CD8-positive, alpha-beta memory T cell (primary cell): ENCODE measurements at regions not wholly inside any gene's neighbourhood (a gene's known extent, or its start where the extent isn't known, plus 50 kb on each side); places are given as distances from the start of the nearest gene placed in this dataset.

Experiments
- CTCF ChIA-PET: fragments of 350-600 bp; sonication (Branson Sonifier 250); formaldehyde crosslinking; loops from one replicate; lab custom pipeline; 2021; ENCODE audit warnings: antibody characterized with exemption; lab: Charles Lee
- POLR2A ChIA-PET: fragments of 350-600 bp; sonication (Branson Sonifier 250); formaldehyde crosslinking; loops from one replicate; lab custom pipeline; 2021; ENCODE audit warnings: antibody characterized with exemption; lab: Charles Lee
- DNase-seq, 5 donors: peaks; one replicate each; pipeline versions ENCODE4 v3.0.0 to v3.0.0-alpha.2; 2020 to 2022; ENCODE audit warnings: mixed read lengths in 1 of 5
- H3K27ac ChIP-seq: one replicate; pipeline ENCODE4 v1.7.0; 2013; ENCODE audit warnings: low read depth, mild to moderate bottlenecking, low read length, moderate library complexity
- H3K27me3 ChIP-seq: 2 replicates; pipeline ENCODE4 v1.7.0; 2013; ENCODE audit warnings: low read length, mild to moderate bottlenecking; ENCODE audit not compliant: insufficient read depth, poor library complexity, severe bottlenecking
- H3K36me3 ChIP-seq: 2 replicates; pipeline ENCODE4 v1.7.0; 2013; ENCODE audit warnings: mild to moderate bottlenecking, low read length, moderate library complexity; ENCODE audit not compliant: insufficient read depth
- H3K4me1 ChIP-seq: 2 replicates; pipeline ENCODE4 v1.7.0; 2013; ENCODE audit warnings: mild to moderate bottlenecking, low read length, moderate library complexity; ENCODE audit not compliant: insufficient read depth
- H3K4me3 ChIP-seq: 2 replicates; pipeline ENCODE4 v1.7.0; 2013; ENCODE audit warnings: mild to moderate bottlenecking, low read length
- H3K9me3 ChIP-seq: 2 replicates; pipeline ENCODE4 v1.7.0; 2013; ENCODE audit warnings: mild to moderate bottlenecking, low read length
- H3K27ac Mint-ChIP-seq, 8 donors: one replicate each; pipeline ENCODE4 v1.8.0; 2020 to 2021; ENCODE audit warnings: mixed read lengths in 8 of 8, mild to moderate bottlenecking in 6 of 8, inconsistent platforms in 3 of 8, moderate library complexity in 3 of 8
- H3K27me3 Mint-ChIP-seq, 2 donors: one replicate each; pipeline ENCODE4 v1.8.0; 2020 to 2021; ENCODE audit warnings: mixed read lengths in 2 of 2, mild to moderate bottlenecking in 1 of 2, moderate library complexity in 1 of 2
- H3K36me3 Mint-ChIP-seq, 3 donors: one replicate each; pipeline ENCODE4 v1.8.0; 2020 to 2021; ENCODE audit warnings: mixed read lengths in 3 of 3, inconsistent platforms in 1 of 3, mild to moderate bottlenecking in 1 of 3
- H3K4me1 Mint-ChIP-seq, 3 donors: one replicate each; pipeline ENCODE4 v1.8.0; 2020 to 2021; ENCODE audit warnings: mixed read lengths in 3 of 3, inconsistent platforms in 1 of 3, mild to moderate bottlenecking in 1 of 3
- H3K4me3 Mint-ChIP-seq, 7 donors: one replicate each; pipeline ENCODE4 v1.8.0; 2020 to 2021; ENCODE audit warnings: mixed read lengths in 7 of 7, mild to moderate bottlenecking in 6 of 7, moderate library complexity in 4 of 7, inconsistent platforms in 2 of 7
- H3K9me3 Mint-ChIP-seq, 5 donors: one replicate each; pipeline ENCODE4 v1.8.0; 2020 to 2022; ENCODE audit warnings: mixed read lengths in 5 of 5, mild to moderate bottlenecking in 3 of 5, moderate library complexity in 2 of 5, inconsistent platforms in 1 of 5

DNA sequence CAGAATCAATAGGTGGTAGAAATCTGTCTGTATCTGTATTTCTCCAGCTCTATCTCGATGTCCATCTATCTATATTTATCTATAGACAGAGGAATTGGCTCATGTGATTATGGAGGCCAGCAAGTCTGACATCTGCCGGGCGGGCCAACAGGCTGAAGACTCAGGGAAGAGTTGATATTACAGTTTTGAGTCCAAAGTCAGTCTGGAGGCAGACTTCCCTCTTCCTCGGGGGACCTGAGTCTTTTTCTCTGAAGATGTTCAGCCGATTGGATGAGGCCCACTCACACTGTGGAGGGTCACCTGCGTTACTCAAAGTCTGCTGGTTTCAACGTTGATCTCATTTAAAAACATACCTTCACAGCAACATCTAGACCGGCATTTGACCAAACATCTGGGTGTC lies 98.7 kb downstream of the RAMP3 start:
- Histone ChIP-seq H3K4me1 (no peaks in the 10 kb centered on the region), H3K4me3 (no peak overlapping the region), H3K9me3 (no peaks in the 10 kb centered on the region), H3K36me3 (no peaks in the 10 kb centered on the region), H3K27me3 (no peaks in the 10 kb centered on the region), H3K27ac (no peak overlapping the region)
- ChIA-PET POLR2A (no interaction called here), CTCF (interaction anchor here (0.7 kb wide), 1 partner anchor 102 kb away, joined by 3 read pairs; no protein-coding TSS in a partner anchor)
- H3K9me3 Mint-ChIP-seq, result no peaks in the 10 kb centered on the region
- peak overlapping the region in 1 of 8 donors; percentile 40 for H3K27ac Mint-ChIP-seq
- H3K36me3 Mint-ChIP-seq, result no peaks in the 10 kb centered on the region
- H3K4me3 Mint-ChIP-seq, result no peak overlapping the region
- H3K27me3 Mint-ChIP-seq, result peaks cover 21 to 31% of the 10 kb centered on the region in 2 donors
- no peak for DNase-seq
- peaks cover 0 to 8% (median 0%) of the 10 kb centered on the region in 3 donors for H3K4me1 Mint-ChIP-seq

DNA sequence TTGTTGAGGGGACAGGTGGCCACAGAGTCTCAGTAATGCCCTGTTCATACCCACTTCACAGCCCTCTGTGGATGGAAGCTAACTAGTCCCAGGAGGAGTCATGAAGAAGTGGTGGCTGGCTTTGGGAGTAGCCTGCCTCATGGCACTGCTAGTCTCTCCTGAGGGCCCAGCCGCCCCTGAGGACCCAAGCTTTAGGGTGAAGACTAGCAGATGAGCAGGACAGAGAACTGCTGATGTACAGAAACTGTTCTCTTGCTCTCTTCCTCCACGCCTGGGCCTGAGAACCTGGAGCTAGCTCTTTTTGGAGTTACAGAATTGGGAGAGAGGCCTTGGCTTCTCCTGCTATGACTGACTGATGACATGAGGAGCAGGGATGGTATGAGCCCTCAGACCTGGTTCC lies 99.2 kb downstream of the RAMP3 start:
- ChIA-PET POLR2A (no interaction called here), CTCF (no interaction called here)
- H3K4me1 ChIP-seq, result no peaks in the 10 kb centered on the region
- H3K27ac Mint-ChIP-seq, result no peak overlapping the region
- H3K27me3 Mint-ChIP-seq, result peaks cover 21 to 31% of the 10 kb centered on the region in 2 donors
- H3K4me3 Mint-ChIP-seq, result no peak overlapping the region
- no peaks in the 10 kb centered on the region for H3K27me3 ChIP-seq
- no peaks in the 10 kb centered on the region for H3K36me3 Mint-ChIP-seq
- H3K4me1 Mint-ChIP-seq, result peaks cover 0 to 8% (median 0%) of the 10 kb centered on the region in 3 donors
- DNase-seq, result no peak
- H3K9me3 Mint-ChIP-seq, result no peaks in the 10 kb centered on the region
- H3K9me3 ChIP-seq, result no peaks in the 10 kb centered on the region
- no peak overlapping the region for H3K4me3 ChIP-seq
- no peak overlapping the region for H3K27ac ChIP-seq
- no peaks in the 10 kb centered on the region for H3K36me3 ChIP-seq

DNA sequence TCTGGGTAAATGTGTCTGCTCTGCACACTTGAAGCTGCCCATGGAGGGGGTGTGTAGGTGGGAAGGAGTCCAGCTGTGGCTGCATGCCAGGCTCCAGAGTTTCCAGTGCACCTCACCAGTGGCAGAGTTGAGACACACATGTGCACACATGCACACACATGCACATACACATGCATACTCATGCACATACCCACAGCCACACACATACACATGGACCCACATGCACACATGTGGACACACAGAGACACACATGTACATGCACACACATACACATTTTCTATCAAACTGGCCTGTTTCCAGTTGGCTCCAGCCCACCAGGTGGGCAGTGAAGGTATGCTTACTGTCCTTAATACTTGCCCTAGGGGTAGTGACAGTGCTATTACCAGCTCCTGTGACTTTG lies 99.7 kb downstream of the RAMP3 start:
- POLR2A ChIA-PET, result no interaction called here
- Mint-ChIP-seq H3K9me3 (peaks cover 0 to 2% (median 0%) of the 10 kb centered on the region in 5 donors), H3K36me3 (no peaks in the 10 kb centered on the region), H3K27ac (peak overlapping the region in 1 of 8 donors; percentile 3), H3K27me3 (peaks cover 23 to 31% of the 10 kb centered on the region in 2 donors), H3K4me3 (no peak overlapping the region), H3K4me1 (peaks cover 0 to 8% (median 0%) of the 10 kb centered on the region in 3 donors)
- Histone ChIP-seq H3K9me3 (no peaks in the 10 kb centered on the region), H3K27ac (no peak overlapping the region), H3K27me3 (no peaks in the 10 kb centered on the region), H3K4me1 (no peaks in the 10 kb centered on the region), H3K36me3 (no peaks in the 10 kb centered on the region), H3K4me3 (no peak overlapping the region)
- no peak for DNase-seq
- CTCF ChIA-PET, result no interaction called here

DNA sequence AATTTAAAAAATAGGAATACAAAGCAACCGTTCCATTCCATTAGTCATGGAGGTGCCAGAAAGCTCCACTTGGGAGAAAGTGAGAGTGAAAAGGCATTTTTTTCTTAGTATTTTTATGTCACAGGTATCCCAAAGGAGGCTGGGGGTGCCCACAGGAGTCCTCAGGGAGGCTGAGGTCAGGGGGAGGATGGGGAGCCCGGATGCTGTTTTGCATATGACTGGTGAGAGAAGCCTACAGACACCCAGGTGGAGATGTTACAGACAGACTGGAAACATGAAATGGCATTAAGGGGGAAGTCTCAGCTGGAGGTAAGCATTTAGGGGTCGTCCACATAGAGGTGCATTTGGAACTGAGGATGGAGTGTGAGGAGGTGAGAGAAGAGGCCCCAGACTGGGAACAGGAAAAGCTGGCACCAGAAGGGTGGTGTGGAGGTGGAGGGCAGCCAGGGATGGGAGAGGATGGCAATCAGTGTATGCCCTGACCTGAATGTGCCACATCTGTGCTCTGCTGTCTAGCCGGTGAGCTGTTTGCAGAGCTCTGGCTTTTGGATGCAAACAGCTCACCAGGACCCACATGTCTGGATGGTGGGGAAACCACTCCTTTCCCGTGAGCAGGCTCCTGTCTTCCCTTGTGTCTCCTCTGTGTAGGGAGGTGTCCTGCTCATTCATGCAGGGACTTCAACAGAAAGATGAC lies 101.1 kb downstream of the RAMP3 start:
- peaks cover 18 to 26% of the 10 kb centered on the region in 2 donors for H3K27me3 Mint-ChIP-seq
- Histone ChIP-seq H3K9me3 (no peaks in the 10 kb centered on the region), H3K27ac (no peak overlapping the region), H3K4me3 (no peak overlapping the region), H3K27me3 (no peaks in the 10 kb centered on the region), H3K4me1 (no peaks in the 10 kb centered on the region), H3K36me3 (no peaks in the 10 kb centered on the region)
- peaks cover 0 to 4% (median 2%) of the 10 kb centered on the region in 5 donors for H3K9me3 Mint-ChIP-seq
- peaks cover 0 to 8% (median 0%) of the 10 kb centered on the region in 3 donors for H3K4me1 Mint-ChIP-seq
- no peak overlapping the region for H3K27ac Mint-ChIP-seq
- CTCF ChIA-PET, result interaction anchor here (1.0 to 3.2 kb wide), 5 partner anchors 10 to 111 kb away, joined by 3 to 16 read pairs (median 3); no protein-coding TSS in a partner anchor
- no peaks in the 10 kb centered on the region for H3K36me3 Mint-ChIP-seq
- DNase-seq, result no peak
- POLR2A ChIA-PET, result no interaction called here
- H3K4me3 Mint-ChIP-seq, result no peak overlapping the region

DNA sequence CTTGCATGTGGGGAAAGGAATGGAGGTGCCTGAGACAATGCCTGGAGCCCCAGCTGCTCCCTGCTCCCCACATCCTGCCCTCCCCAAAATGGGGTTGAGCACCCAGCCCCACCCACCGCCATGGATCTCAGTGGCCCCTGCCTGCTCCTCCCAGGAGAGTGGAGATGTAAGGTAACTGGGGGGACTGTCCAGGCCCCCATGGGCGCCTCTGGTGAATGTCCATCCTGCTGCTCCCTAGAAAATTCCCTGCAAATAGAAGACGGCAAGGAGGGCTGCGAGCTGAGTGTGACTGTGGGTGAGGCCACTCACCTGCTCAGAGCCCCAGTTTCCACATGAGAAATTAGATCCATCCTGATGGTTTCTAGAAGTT lies 101.6 kb downstream of the RAMP3 start:
- no peaks in the 10 kb centered on the region for H3K36me3 ChIP-seq
- POLR2A ChIA-PET, result no interaction called here
- DNase-seq, result no peak

DNA sequence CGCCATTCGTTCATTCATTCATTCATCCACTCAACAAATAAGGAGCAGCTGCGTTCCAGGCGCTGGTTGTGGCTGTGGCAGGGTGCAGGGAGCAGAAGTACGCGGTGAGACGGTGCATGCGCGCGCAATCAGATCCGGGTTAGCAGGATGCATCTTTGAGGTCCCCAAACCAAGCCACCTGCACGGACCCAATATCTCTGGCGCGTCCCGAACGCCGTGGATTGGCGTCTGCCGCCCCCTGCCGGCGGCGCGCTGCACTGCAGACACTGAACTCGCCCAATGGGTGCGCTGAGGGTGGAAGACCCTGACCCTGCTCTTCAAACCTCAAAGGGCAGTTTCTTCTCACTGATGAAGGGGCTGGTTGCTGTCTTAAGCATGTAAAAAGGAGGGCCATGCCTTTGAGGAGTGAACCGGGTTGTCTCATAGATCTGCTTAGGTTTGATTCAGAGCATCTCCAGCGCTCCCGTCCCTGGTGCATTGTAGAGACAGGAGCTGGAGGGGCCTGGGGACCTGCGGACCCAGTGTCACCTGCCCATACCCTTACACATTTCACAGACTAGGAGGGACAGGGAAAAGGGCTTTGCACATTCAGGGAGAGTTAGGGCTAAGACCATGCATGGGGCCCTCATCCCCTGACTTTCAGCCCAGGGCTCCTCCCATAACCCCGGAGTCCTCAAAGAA lies 102.5 kb downstream of the RAMP3 start:
- Histone ChIP-seq H3K4me3 (no peak overlapping the region), H3K27me3 (no peaks in the 10 kb centered on the region), H3K4me1 (no peaks in the 10 kb centered on the region), H3K36me3 (no peaks in the 10 kb centered on the region), H3K9me3 (no peaks in the 10 kb centered on the region), H3K27ac (no peak overlapping the region)
- POLR2A ChIA-PET, result no interaction called here
- peaks cover 13 to 28% of the 10 kb centered on the region in 2 donors for H3K27me3 Mint-ChIP-seq
- CTCF ChIA-PET, result interaction anchor here (0.8 to 3.2 kb wide), 11 partner anchors 9 to 112 kb away, joined by 3 to 16 read pairs (median 3); partner anchors contain the start of gene RAMP3
- H3K36me3 Mint-ChIP-seq, result no peaks in the 10 kb centered on the region
- H3K4me3 Mint-ChIP-seq, result no peak overlapping the region
- H3K4me1 Mint-ChIP-seq, result peaks cover 0 to 8% (median 0%) of the 10 kb centered on the region in 3 donors
- H3K9me3 Mint-ChIP-seq, result peaks cover 0 to 4% (median 2%) of the 10 kb centered on the region in 5 donors
- H3K27ac Mint-ChIP-seq, result no peak overlapping the region
- peak; percentile 43 to 67 (median 50) for DNase-seq

More for the DNA sequence above, 101.6 kb downstream of the RAMP3 start:
- Histone ChIP-seq H3K9me3 (no peaks in the 10 kb centered on the region), H3K4me3 (no peak overlapping the region), H3K27me3 (no peaks in the 10 kb centered on the region), H3K4me1 (no peaks in the 10 kb centered on the region), H3K27ac (no peak overlapping the region)
- H3K27ac Mint-ChIP-seq, result no peak overlapping the region
- H3K27me3 Mint-ChIP-seq, result peaks cover 13 to 28% of the 10 kb centered on the region in 2 donors
- H3K4me1 Mint-ChIP-seq, result peaks cover 0 to 8% (median 0%) of the 10 kb centered on the region in 3 donors
- no peaks in the 10 kb centered on the region for H3K36me3 Mint-ChIP-seq
- CTCF ChIA-PET, result interaction anchor here (1.0 to 3.2 kb wide), 7 partner anchors 10 to 112 kb away, joined by 3 to 16 read pairs (median 3); partner anchors contain the start of gene RAMP3
- H3K9me3 Mint-ChIP-seq, result peaks cover 0 to 4% (median 2%) of the 10 kb centered on the region in 5 donors
- H3K4me3 Mint-ChIP-seq, result no peak overlapping the region

DNA sequence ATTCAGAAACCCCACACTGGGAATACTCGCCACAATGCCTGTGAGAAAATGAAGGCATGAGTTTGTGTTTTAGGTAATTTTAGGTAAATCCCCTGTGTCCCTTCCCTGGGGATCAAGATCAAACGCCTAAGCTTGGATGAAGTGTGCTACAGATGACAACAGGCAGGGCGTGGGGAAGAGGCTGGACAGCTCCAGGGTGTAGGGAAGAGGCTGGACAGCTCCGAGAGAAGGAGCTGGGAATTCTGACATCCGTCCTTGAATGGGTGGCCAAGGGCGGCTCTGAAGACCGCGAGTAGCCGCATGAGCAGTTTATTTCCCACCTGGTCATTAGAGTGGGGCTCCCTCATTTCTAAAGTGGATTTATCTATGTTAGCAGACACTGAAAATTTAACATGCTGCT lies 109.7 kb downstream of the RAMP3 start:
- peaks cover 17 to 47% of the 10 kb centered on the region in 2 donors for H3K27me3 Mint-ChIP-seq
- Histone ChIP-seq H3K27me3 (no peaks in the 10 kb centered on the region), H3K4me1 (no peaks in the 10 kb centered on the region), H3K4me3 (no peak overlapping the region), H3K27ac (no peak overlapping the region), H3K36me3 (no peaks in the 10 kb centered on the region), H3K9me3 (no peaks in the 10 kb centered on the region)
- peaks cover 0 to 4% (median 0%) of the 10 kb centered on the region in 5 donors for H3K9me3 Mint-ChIP-seq
- no peak for DNase-seq
- POLR2A ChIA-PET, result no interaction called here
- H3K36me3 Mint-ChIP-seq, result no peaks in the 10 kb centered on the region
- no peak overlapping the region for H3K4me3 Mint-ChIP-seq
- CTCF ChIA-PET, result interaction anchor here (0.6 kb wide), 1 partner anchor 88 kb away, joined by 3 read pairs; no protein-coding TSS in a partner anchor
- H3K4me1 Mint-ChIP-seq, result no peaks in the 10 kb centered on the region
- H3K27ac Mint-ChIP-seq, result no peak overlapping the region

DNA sequence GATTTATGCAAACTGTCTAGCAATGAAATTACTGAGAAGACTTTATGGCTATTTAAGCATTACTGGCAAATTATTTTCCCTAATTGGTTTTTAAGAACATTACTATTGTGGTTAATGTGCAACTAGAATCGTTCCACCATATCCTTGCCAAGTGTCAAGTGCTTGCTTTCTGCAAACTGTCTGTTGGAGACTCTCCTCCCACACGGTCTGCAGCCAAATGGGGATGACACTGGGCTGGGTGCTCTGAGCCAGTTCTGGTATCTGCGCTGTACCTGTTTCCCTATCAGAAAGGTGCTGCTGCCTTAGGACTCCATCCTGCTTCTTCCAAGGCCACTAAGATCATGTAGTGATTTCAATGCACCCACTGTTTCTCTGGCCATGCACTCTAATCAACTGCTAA lies 110.4 kb downstream of the RAMP3 start:
- no peaks in the 10 kb centered on the region for H3K4me1 Mint-ChIP-seq
- H3K4me3 Mint-ChIP-seq, result no peak overlapping the region
- H3K27me3 ChIP-seq, result no peaks in the 10 kb centered on the region
- H3K4me1 ChIP-seq, result no peaks in the 10 kb centered on the region
- H3K27me3 Mint-ChIP-seq, result peaks cover 17 to 47% of the 10 kb centered on the region in 2 donors
- no peak for DNase-seq
- H3K36me3 Mint-ChIP-seq, result no peaks in the 10 kb centered on the region
- ChIA-PET POLR2A (no interaction called here), CTCF (no interaction called here)
- H3K9me3 ChIP-seq, result no peaks in the 10 kb centered on the region
- no peak overlapping the region for H3K4me3 ChIP-seq
- H3K36me3 ChIP-seq, result no peaks in the 10 kb centered on the region
- no peak overlapping the region for H3K27ac Mint-ChIP-seq
- peaks cover 0 to 3% (median 0%) of the 10 kb centered on the region in 5 donors for H3K9me3 Mint-ChIP-seq
- no peak overlapping the region for H3K27ac ChIP-seq
